ENCODE measurements at regions not wholly inside any gene's neighbourhood (a gene's known extent, or its start where the extent isn't known, plus 50 kb on each side); places are given as distances from the start of the nearest gene placed in this dataset.

DNA sequence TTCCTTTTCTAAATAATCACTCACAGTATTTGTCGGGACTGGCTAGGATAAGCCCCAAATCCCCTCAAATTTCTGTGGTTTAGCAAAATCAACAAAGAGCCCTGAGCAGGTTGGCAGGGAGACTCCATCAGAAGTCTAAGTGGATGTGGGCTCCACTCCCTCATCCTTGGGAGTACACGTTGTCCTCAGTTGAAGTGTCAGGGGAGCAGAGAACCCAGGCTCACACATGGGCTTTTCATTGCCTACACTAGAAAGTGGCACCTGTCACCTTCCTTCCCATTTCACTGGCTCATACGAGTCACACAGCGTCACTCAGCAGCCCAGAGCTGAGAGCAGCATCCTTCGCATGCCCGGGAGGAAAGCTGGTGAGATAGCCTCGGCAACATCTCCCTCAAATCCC is 421.3 kb upstream of the FZD8 start:
- H3K4me1 ChIP-seq, result no peaks in the 10 kb centered on the region
- no peak overlapping the region for H2AFZ ChIP-seq
- H3K9me3 ChIP-seq (ENCODE audit: control insufficient read depth, low read length), result no peaks in the 10 kb centered on the region
- TF ChIP-seq, protein P1, sequence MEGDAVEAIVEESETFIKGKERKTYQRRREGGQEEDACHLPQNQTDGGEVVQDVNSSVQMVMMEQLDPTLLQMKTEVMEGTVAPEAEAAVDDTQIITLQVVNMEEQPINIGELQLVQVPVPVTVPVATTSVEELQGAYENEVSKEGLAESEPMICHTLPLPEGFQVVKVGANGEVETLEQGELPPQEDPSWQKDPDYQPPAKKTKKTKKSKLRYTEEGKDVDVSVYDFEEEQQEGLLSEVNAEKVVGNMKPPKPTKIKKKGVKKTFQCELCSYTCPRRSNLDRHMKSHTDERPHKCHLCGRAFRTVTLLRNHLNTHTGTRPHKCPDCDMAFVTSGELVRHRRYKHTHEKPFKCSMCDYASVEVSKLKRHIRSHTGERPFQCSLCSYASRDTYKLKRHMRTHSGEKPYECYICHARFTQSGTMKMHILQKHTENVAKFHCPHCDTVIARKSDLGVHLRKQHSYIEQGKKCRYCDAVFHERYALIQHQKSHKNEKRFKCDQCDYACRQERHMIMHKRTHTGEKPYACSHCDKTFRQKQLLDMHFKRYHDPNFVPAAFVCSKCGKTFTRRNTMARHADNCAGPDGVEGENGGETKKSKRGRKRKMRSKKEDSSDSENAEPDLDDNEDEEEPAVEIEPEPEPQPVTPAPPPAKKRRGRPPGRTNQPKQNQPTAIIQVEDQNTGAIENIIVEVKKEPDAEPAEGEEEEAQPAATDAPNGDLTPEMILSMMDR (IDR thresholded peaks at IDR 0.05), result no peak
- no peak overlapping the region for H3K4me2 ChIP-seq (ENCODE audit: low read length)
- H3K9ac ChIP-seq, result no peak overlapping the region
- H3K27me3 ChIP-seq (ENCODE audit: control insufficient read depth, insufficient read depth, low read length), result no peaks in the 10 kb centered on the region
- H3K4me3 ChIP-seq (ENCODE audit: low read depth, low read length), result no peak overlapping the region
- no peak overlapping the region for H3K27ac ChIP-seq
- no peaks in the 10 kb centered on the region for H3K36me3 ChIP-seq (ENCODE audit: control insufficient read depth, insufficient read depth, low read length)
- H3K79me2 ChIP-seq, result no peaks in the 10 kb centered on the region

GRCh38 chr10:36057731-36058130 is 415.6 kb upstream of the FZD8 start:
- Histone ChIP-seq H2AFZ (no peak overlapping the region), H3K4me2 (ENCODE audit: low read length) (no peak overlapping the region), H3K9ac (no peak overlapping the region), H3K36me3 (ENCODE audit: control insufficient read depth, insufficient read depth, low read length) (no peaks in the 10 kb centered on the region), H3K27ac (no peak overlapping the region), H3K9me3 (ENCODE audit: control insufficient read depth, low read length) (no peaks in the 10 kb centered on the region), H3K27me3 (ENCODE audit: control insufficient read depth, insufficient read depth, low read length) (no peaks in the 10 kb centered on the region), H3K4me1 (no peaks in the 10 kb centered on the region), H3K79me2 (no peaks in the 10 kb centered on the region), H3K4me3 (ENCODE audit: low read depth, low read length) (no peak overlapping the region)
- TF ChIP-seq, protein P1 (IDR thresholded peaks at IDR 0.05), result no peak

GRCh38 chr10:36057180-36057579 is 415.1 kb upstream of the FZD8 start:
- no peak overlapping the region for H2AFZ ChIP-seq

DNA sequence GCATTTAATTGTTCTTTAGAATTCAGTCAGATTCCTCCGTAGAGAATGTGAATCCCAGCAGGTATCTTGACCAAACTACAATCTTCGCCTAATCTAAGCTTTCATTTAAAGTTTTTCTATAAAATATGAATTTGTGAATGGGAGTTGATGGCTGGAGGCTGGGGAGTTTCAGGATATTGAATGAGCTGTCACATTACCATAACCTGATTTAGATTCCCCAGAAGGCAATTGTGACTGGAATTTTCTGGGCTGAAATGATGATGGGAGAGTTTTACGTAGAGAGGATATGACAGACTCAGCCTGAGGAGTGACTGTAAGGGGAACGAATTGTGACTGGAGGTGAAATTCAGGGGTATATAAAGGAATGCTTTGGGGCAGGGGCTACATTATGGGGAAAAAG is 411.7 kb upstream of the FZD8 start:
- Histone ChIP-seq H3K9ac (no peak overlapping the region), H3K4me3 (ENCODE audit: low read depth, low read length) (no peak overlapping the region), H3K9me3 (ENCODE audit: control insufficient read depth, low read length) (no peaks in the 10 kb centered on the region), H3K4me2 (ENCODE audit: low read length) (no peak overlapping the region), H3K27ac (no peak overlapping the region), H3K79me2 (no peaks in the 10 kb centered on the region), H2AFZ (no peak overlapping the region), H3K36me3 (ENCODE audit: control insufficient read depth, insufficient read depth, low read length) (no peaks in the 10 kb centered on the region), H3K27me3 (ENCODE audit: control insufficient read depth, insufficient read depth, low read length) (no peaks in the 10 kb centered on the region), H3K4me1 (no peaks in the 10 kb centered on the region)
- TF ChIP-seq, protein P1 (IDR thresholded peaks at IDR 0.05), result no peak

More at GRCh38 chr10:36057180-36057579, 415.1 kb upstream of the FZD8 start:
- Histone ChIP-seq H3K9me3 (ENCODE audit: control insufficient read depth, low read length) (no peaks in the 10 kb centered on the region), H3K36me3 (ENCODE audit: control insufficient read depth, insufficient read depth, low read length) (no peaks in the 10 kb centered on the region), H3K9ac (no peak overlapping the region), H3K79me2 (no peaks in the 10 kb centered on the region), H3K4me3 (ENCODE audit: low read depth, low read length) (no peak overlapping the region), H3K27ac (no peak overlapping the region), H3K4me1 (no peaks in the 10 kb centered on the region), H3K4me2 (ENCODE audit: low read length) (no peak overlapping the region), H3K27me3 (ENCODE audit: control insufficient read depth, insufficient read depth, low read length) (no peaks in the 10 kb centered on the region)
- TF ChIP-seq, protein P1 (IDR thresholded peaks at IDR 0.05), result no peak

GRCh38 chr10:36053271-36053670 is 411.2 kb upstream of the FZD8 start:
- H3K9me3 ChIP-seq (ENCODE audit: control insufficient read depth, low read length), result no peaks in the 10 kb centered on the region
- TF ChIP-seq, protein P1 (IDR thresholded peaks at IDR 0.05), result no peak
- H2AFZ ChIP-seq, result no peak overlapping the region
- no peak overlapping the region for H3K27ac ChIP-seq
- H3K36me3 ChIP-seq (ENCODE audit: control insufficient read depth, insufficient read depth, low read length), result no peaks in the 10 kb centered on the region
- H3K4me3 ChIP-seq (ENCODE audit: low read depth, low read length), result no peak overlapping the region
- no peaks in the 10 kb centered on the region for H3K4me1 ChIP-seq
- no peak overlapping the region for H3K4me2 ChIP-seq (ENCODE audit: low read length)
- H3K27me3 ChIP-seq (ENCODE audit: control insufficient read depth, insufficient read depth, low read length), result no peaks in the 10 kb centered on the region
- no peaks in the 10 kb centered on the region for H3K79me2 ChIP-seq
- no peak overlapping the region for H3K9ac ChIP-seq

Data from parathyroid adenoma (tissue), 2 donors.